ENCODE measurements at regions not wholly inside any gene's neighbourhood (a gene's known extent, or its start where the extent isn't known, plus 50 kb on each side); places are given as distances from the start of the nearest gene placed in this dataset.

GRCh38 chr13:83508771-83509301 is 373.4 kb downstream of the SLITRK1 start:
- no peak for TF ChIP-seq BHLHE40 (IDR thresholded peaks at IDR 0.05; ENCODE audit: borderline replicate concordance)
- TF ChIP-seq ZNF384 (IDR thresholded peaks at IDR 0.05): no peak
- no peak for TF ChIP-seq FOXM1 (IDR thresholded peaks at IDR 0.05; ENCODE audit: borderline replicate concordance)
- no peak for TF ChIP-seq SP1 (IDR thresholded peaks at IDR 0.05)
- no peak for TF ChIP-seq FOXA1 (IDR thresholded peaks at IDR 0.05)
- TF ChIP-seq NFRKB (IDR thresholded peaks at IDR 0.05): no peak
- TF ChIP-seq FOXK2 (IDR thresholded peaks at IDR 0.05): no peak
- TF ChIP-seq ELF4 (IDR thresholded peaks at IDR 0.05): no peak
- no peak for TF ChIP-seq ARNT (IDR thresholded peaks at IDR 0.05)
- TF ChIP-seq HDGF (IDR thresholded peaks at IDR 0.05; ENCODE audit: borderline replicate concordance): no peak
- no peak for TF ChIP-seq CTBP1 (IDR thresholded peaks at IDR 0.05; ENCODE audit: borderline replicate concordance)
- TF ChIP-seq LEF1 (IDR thresholded peaks at IDR 0.05; ENCODE audit: borderline replicate concordance): no peak
- no peak for TF ChIP-seq TARDBP (IDR thresholded peaks at IDR 0.05)
- TF ChIP-seq SUZ12 (IDR thresholded peaks at IDR 0.05): no peak
